ENCODE measurements at regions not wholly inside any gene's neighbourhood (a gene's known extent, or its start where the extent isn't known, plus 50 kb on each side); places are given as distances from the start of the nearest gene placed in this dataset.

DNA sequence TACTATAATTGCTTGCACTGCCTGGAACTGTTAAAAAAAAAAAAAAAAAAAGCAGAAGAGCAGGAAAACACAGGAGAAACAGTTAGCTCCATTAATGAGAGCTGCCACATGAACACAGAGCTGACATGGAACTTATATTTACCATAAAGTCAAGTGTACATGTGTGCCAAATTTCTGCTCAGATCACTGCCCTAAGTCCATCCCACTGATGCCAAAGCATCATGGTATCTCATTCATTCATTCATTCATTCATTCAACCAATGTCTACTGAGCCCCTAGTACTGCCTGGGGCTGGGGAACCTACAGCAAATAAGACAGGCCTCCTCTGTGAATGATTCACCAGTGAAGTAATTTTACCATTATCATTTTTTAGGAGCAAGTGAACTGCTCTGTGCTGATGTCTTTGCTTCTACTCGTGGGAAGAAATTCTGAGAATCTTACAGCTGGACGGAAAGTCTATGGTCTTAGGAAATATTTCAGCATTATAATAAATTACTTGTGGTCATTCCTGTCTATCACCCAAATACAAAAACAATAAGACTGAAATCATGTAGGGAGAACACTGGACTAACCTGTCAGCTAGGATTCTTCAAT is 58.8 kb upstream of the ABLIM1 start:
- TF ChIP-seq, protein P1, sequence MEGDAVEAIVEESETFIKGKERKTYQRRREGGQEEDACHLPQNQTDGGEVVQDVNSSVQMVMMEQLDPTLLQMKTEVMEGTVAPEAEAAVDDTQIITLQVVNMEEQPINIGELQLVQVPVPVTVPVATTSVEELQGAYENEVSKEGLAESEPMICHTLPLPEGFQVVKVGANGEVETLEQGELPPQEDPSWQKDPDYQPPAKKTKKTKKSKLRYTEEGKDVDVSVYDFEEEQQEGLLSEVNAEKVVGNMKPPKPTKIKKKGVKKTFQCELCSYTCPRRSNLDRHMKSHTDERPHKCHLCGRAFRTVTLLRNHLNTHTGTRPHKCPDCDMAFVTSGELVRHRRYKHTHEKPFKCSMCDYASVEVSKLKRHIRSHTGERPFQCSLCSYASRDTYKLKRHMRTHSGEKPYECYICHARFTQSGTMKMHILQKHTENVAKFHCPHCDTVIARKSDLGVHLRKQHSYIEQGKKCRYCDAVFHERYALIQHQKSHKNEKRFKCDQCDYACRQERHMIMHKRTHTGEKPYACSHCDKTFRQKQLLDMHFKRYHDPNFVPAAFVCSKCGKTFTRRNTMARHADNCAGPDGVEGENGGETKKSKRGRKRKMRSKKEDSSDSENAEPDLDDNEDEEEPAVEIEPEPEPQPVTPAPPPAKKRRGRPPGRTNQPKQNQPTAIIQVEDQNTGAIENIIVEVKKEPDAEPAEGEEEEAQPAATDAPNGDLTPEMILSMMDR (IDR thresholded peaks at IDR 0.05; ENCODE audit: insufficient read depth, low read depth, low read length), result no peak
- no peak for TF ChIP-seq EZH2 (IDR thresholded peaks at IDR 0.05; ENCODE audit: insufficient read depth, low read length)

Measured in astrocyte (in vitro differentiated cells and primary cell).